Vagina (tissue), 2 donors: ENCODE measurements at regions not wholly inside any gene's neighbourhood (a gene's known extent, or its start where the extent isn't known, plus 50 kb on each side); places are given as distances from the start of the nearest gene placed in this dataset.

Experiments used
- DNase-seq, 2 donors: peaks; one replicate each; pipeline ENCODE4 v3.0.0-alpha.2; 2017; ENCODE audit errors: extremely low spot score in 2 of 2
- H3K27ac ChIP-seq: fragments of 200-600 bp; sonication (generic); one replicate; pipeline ENCODE4 v1.5.1; 2019
- H3K27me3 ChIP-seq: fragments of 200-600 bp; sonication (generic); one replicate; pipeline ENCODE4 v1.5.1; 2019
- H3K36me3 ChIP-seq, 2 donors: fragments of 200-600 bp; sonication (generic); one replicate each; pipeline ENCODE4 v1.5.1; 2017 to 2019
- H3K4me1 ChIP-seq: fragments of 200-600 bp; sonication (generic); one replicate; pipeline ENCODE4 v1.5.1; 2019
- H3K4me3 ChIP-seq, 2 donors: fragments of 200-600 bp; sonication (generic); 1 replicate in 1 of 2; 2 replicates in 1 of 2; pipeline ENCODE4 v1.5.1; 2016 to 2019
- H3K9me3 ChIP-seq: fragments of 200-600 bp; sonication (generic); one replicate; pipeline ENCODE4 v1.5.1; 2019
- CTCF ChIP-seq, 3 experiments: fragments of 450-650 bp in 2 of 3; fragments of 200-600 bp in 1 of 3; sonication (generic) in 1 of 3; IDR thresholded peaks; one replicate each; pipeline ENCODE4 v1.5.1; 2017 to 2019; ENCODE audit warnings: antibody characterized with exemption in 3 of 3, mild to moderate bottlenecking in 2 of 3, moderate library complexity in 2 of 3
- POLR2A ChIP-seq, 2 donors: fragments of 450-650 bp; IDR thresholded peaks; one replicate each; pipeline ENCODE4 v1.6.1; 2017; ENCODE audit warnings: antibody characterized with exemption in 2 of 2, mild to moderate bottlenecking in 2 of 2, moderate library complexity in 2 of 2
- POLR2AphosphoS5 ChIP-seq, 2 donors: sonication (generic); formaldehyde crosslinking; IDR thresholded peaks; one replicate each; pipeline ENCODE4 v1.9.0; 2017; ENCODE audit warnings: antibody characterized with exemption in 2 of 2, mild to moderate bottlenecking in 2 of 2, low read depth in 1 of 2; ENCODE audit not compliant: insufficient read depth in 1 of 2
- intact Hi-C: fragments of 100-400 bp; cut with DNase I; formaldehyde crosslinking; loops from one replicate; pipeline ENCODE4 v1.15.1; 2023

GRCh38 chr1:217026531-217026930, 303.3 kb upstream of the ESRRG start:
- no peak overlapping the region for H3K4me3 ChIP-seq
- H3K27me3 ChIP-seq: no peaks in the 10 kb centered on the region
- H3K36me3 ChIP-seq: no peaks in the 10 kb centered on the region
- TF ChIP-seq CTCF (IDR thresholded peaks at IDR 0.05) (no peak), POLR2AphosphoS5 (IDR thresholded peaks at IDR 0.05; ENCODE audit: insufficient read depth in 1 of 2, low read depth in 1 of 2) (no peak)
- H3K9me3 ChIP-seq: no peaks in the 10 kb centered on the region
- H3K27ac ChIP-seq: no peak overlapping the region
- H3K4me1 ChIP-seq: peaks cover 19% of the 10 kb centered on the region
- intact Hi-C loops: no loop called here
- DNase-seq: no peak

GRCh38 chr1:217025381-217025780, 302.2 kb upstream of the ESRRG start:
- no peaks in the 10 kb centered on the region for H3K9me3 ChIP-seq
- no peak overlapping the region for H3K4me3 ChIP-seq
- TF ChIP-seq POLR2A (IDR thresholded peaks at IDR 0.05) (no peak), CTCF (IDR thresholded peaks at IDR 0.05) (no peak), POLR2AphosphoS5 (IDR thresholded peaks at IDR 0.05; ENCODE audit: insufficient read depth in 1 of 2, low read depth in 1 of 2) (no peak)
- H3K4me1 ChIP-seq: peaks cover 18% of the 10 kb centered on the region
- no peak for DNase-seq
- no peaks in the 10 kb centered on the region for H3K36me3 ChIP-seq
- no peak overlapping the region for H3K27ac ChIP-seq
- no peaks in the 10 kb centered on the region for H3K27me3 ChIP-seq
- intact Hi-C loops: no loop called here

- no peaks in the 10 kb centered on the region for H3K27me3 ChIP-seq
- H3K36me3 ChIP-seq: no peaks in the 10 kb centered on the region
- H3K9me3 ChIP-seq: no peaks in the 10 kb centered on the region
- no peak overlapping the region for H3K4me3 ChIP-seq
- H3K4me1 ChIP-seq: peaks cover 14% of the 10 kb centered on the region
- intact Hi-C loops: no loop called here
- no peak for DNase-seq
- TF ChIP-seq POLR2A (IDR thresholded peaks at IDR 0.05) (no peak), CTCF (IDR thresholded peaks at IDR 0.05) (no peak), POLR2AphosphoS5 (IDR thresholded peaks at IDR 0.05; ENCODE audit: insufficient read depth in 1 of 2, low read depth in 1 of 2) (no peak)
- no peak overlapping the region for H3K27ac ChIP-seq
Measured at GRCh38 chr1:217024911-217025310, 301.7 kb upstream of the ESRRG start.

GRCh38 chr1:217021956-217022355, 298.7 kb upstream of the ESRRG start:
- intact Hi-C loops: no loop called here
- Histone ChIP-seq H3K27me3 (no peaks in the 10 kb centered on the region), H3K27ac (no peak overlapping the region), H3K9me3 (no peaks in the 10 kb centered on the region), H3K4me1 (no peaks in the 10 kb centered on the region), H3K4me3 (no peak overlapping the region), H3K36me3 (no peaks in the 10 kb centered on the region)
- no peak for DNase-seq
- TF ChIP-seq POLR2A (IDR thresholded peaks at IDR 0.05): no peak
- TF ChIP-seq POLR2AphosphoS5 (IDR thresholded peaks at IDR 0.05; ENCODE audit: insufficient read depth in 1 of 2, low read depth in 1 of 2): no peak
- TF ChIP-seq CTCF (IDR thresholded peaks at IDR 0.05): no peak

- Histone ChIP-seq H3K4me3 (no peak overlapping the region), H3K27me3 (no peaks in the 10 kb centered on the region), H3K36me3 (no peaks in the 10 kb centered on the region), H3K4me1 (no peaks in the 10 kb centered on the region), H3K9me3 (no peaks in the 10 kb centered on the region), H3K27ac (no peak overlapping the region)
- intact Hi-C loops: no loop called here
- no peak for DNase-seq
- no peak for TF ChIP-seq POLR2A (IDR thresholded peaks at IDR 0.05)
- TF ChIP-seq CTCF (IDR thresholded peaks at IDR 0.05): no peak
- TF ChIP-seq POLR2AphosphoS5 (IDR thresholded peaks at IDR 0.05; ENCODE audit: insufficient read depth in 1 of 2, low read depth in 1 of 2): no peak
Measured at GRCh38 chr1:217021400-217021799, 298.2 kb upstream of the ESRRG start.
